Mesenchymal stem cell (in vitro differentiated cells and primary cell): ENCODE measurements at regions not wholly inside any gene's neighbourhood (a gene's known extent, or its start where the extent isn't known, plus 50 kb on each side); places are given as distances from the start of the nearest gene placed in this dataset.

Source experiments
- DNase-seq: peaks from one replicate; pipeline ENCODE4 v3.0.0-alpha.2; 2013
- H2AFZ ChIP-seq: one replicate; pipeline ENCODE4 v1.6.1; 2013; ENCODE audit warnings: low read depth, mild to moderate bottlenecking, control low read depth, inconsistent platforms, low read length, moderate library complexity
- H2AK5ac ChIP-seq: 2 replicates; pipeline ENCODE4 v1.6.1; 2013; ENCODE audit warnings: low read length, moderate library complexity, mild to moderate bottlenecking, inconsistent platforms; ENCODE audit not compliant: severe bottlenecking
- H2BK120ac ChIP-seq: one replicate; pipeline ENCODE4 v1.6.1; 2013; ENCODE audit warnings: low read depth, mild to moderate bottlenecking, inconsistent platforms, low read length, moderate library complexity
- H2BK12ac ChIP-seq, 2 experiments: one replicate each; pipeline ENCODE4 v1.6.1; 2013; ENCODE audit warnings: inconsistent platforms in 2 of 2, low read length in 2 of 2, mild to moderate bottlenecking in 2 of 2, moderate library complexity in 2 of 2, control low read depth in 1 of 2
- H2BK15ac ChIP-seq: one replicate; pipeline ENCODE4 v1.6.1; 2013; ENCODE audit warnings: mild to moderate bottlenecking, low read depth, inconsistent platforms; ENCODE audit not compliant: poor library complexity, severe bottlenecking
- H2BK5ac ChIP-seq: 2 replicates; pipeline ENCODE4 v1.6.1; 2013; ENCODE audit warnings: low read depth, mild to moderate bottlenecking, low read length, control low read depth, inconsistent platforms; ENCODE audit not compliant: poor library complexity, severe bottlenecking
- H3K14ac ChIP-seq, 2 experiments: one replicate each; pipeline ENCODE4 v1.6.1; 2013; ENCODE audit warnings: inconsistent platforms in 2 of 2, low read length in 2 of 2, control low read depth in 1 of 2, mild to moderate bottlenecking in 1 of 2, moderate library complexity in 1 of 2
- H3K18ac ChIP-seq, 2 experiments: one replicate each; pipeline ENCODE4 v1.6.1; 2013; ENCODE audit warnings: inconsistent platforms in 2 of 2, low read length in 2 of 2, control low read depth in 1 of 2, low read depth in 1 of 2, mild to moderate bottlenecking in 1 of 2
- H3K23ac ChIP-seq, 2 experiments: one replicate each; pipeline ENCODE4 v1.6.1; 2013; ENCODE audit warnings: inconsistent platforms in 2 of 2, low read length in 2 of 2, mild to moderate bottlenecking in 2 of 2, moderate library complexity in 2 of 2, control low read depth in 1 of 2
- H3K27ac ChIP-seq: 2 replicates; pipeline ENCODE4 v1.5.1; 2013; ENCODE audit warnings: mild to moderate bottlenecking, moderate library complexity, low read length, control low read depth, inconsistent platforms; ENCODE audit not compliant: poor library complexity, severe bottlenecking
- H3K27me3 ChIP-seq, 2 experiments: 2 replicates each; pipeline versions ENCODE4 v1.6.1 to v1.7.0; 2013; ENCODE audit warnings: low read length in 2 of 2, mild to moderate bottlenecking in 2 of 2, moderate library complexity in 2 of 2, control low read depth in 1 of 2, inconsistent platforms in 1 of 2; ENCODE audit not compliant: control insufficient read depth in 1 of 2, insufficient read depth in 1 of 2
- H3K36me3 ChIP-seq, 2 experiments: 2 replicates each; pipeline versions ENCODE4 v1.6.1 to v1.7.0; 2013; ENCODE audit warnings: low read length in 2 of 2, control low read depth in 1 of 2, inconsistent platforms in 1 of 2, low read depth in 1 of 2, mild to moderate bottlenecking in 1 of 2; ENCODE audit not compliant: insufficient read depth in 2 of 2, control insufficient read depth in 1 of 2
- H3K4ac ChIP-seq, 2 experiments: one replicate each; pipeline ENCODE4 v1.6.1; 2013; ENCODE audit warnings: inconsistent platforms in 2 of 2, low read length in 2 of 2, mild to moderate bottlenecking in 2 of 2, moderate library complexity in 2 of 2, control low read depth in 1 of 2, low read depth in 1 of 2
- H3K4me1 ChIP-seq: 2 replicates; pipeline ENCODE4 v1.6.1; 2013; ENCODE audit warnings: low read depth, low read length, control low read depth; ENCODE audit not compliant: control insufficient read depth, insufficient read depth
- H3K4me2 ChIP-seq: 2 replicates; pipeline ENCODE4 v1.6.1; 2013; ENCODE audit warnings: low read length, mild to moderate bottlenecking, inconsistent platforms; ENCODE audit not compliant: poor library complexity, severe bottlenecking
- H3K4me3 ChIP-seq, 2 experiments: 2 replicates each; pipeline versions ENCODE4 v1.5.1 to v1.7.0; 2013; ENCODE audit warnings: low read length in 2 of 2, mild to moderate bottlenecking in 2 of 2, control low read depth in 1 of 2, low read depth in 1 of 2; ENCODE audit not compliant: insufficient read depth in 1 of 2
- H3K79me1 ChIP-seq: replicated peaks from 2 replicates; pipeline ENCODE4 v1.6.1; 2013; ENCODE audit warnings: mild to moderate bottlenecking, control low read depth, low read length, inconsistent platforms; ENCODE audit not compliant: poor library complexity, severe bottlenecking
- H3K9ac ChIP-seq: 2 replicates; pipeline ENCODE4 v1.7.0; 2013; ENCODE audit warnings: mild to moderate bottlenecking, low read length, moderate library complexity
- H3K9me3 ChIP-seq: 2 replicates; pipeline ENCODE4 v1.7.0; 2013; ENCODE audit warnings: mild to moderate bottlenecking, low read length; ENCODE audit not compliant: control insufficient read depth
- H4K8ac ChIP-seq: one replicate; pipeline ENCODE4 v1.6.1; 2013; ENCODE audit warnings: inconsistent platforms, mild to moderate bottlenecking, low read length, moderate library complexity
- H4K91ac ChIP-seq: one replicate; pipeline ENCODE4 v1.6.1; 2013; ENCODE audit warnings: mild to moderate bottlenecking, low read length, inconsistent platforms
- WGBS: methylation state at CpG from one replicate; pipeline ENCODE4 v1.1.7; 2013; ENCODE audit warnings: mixed read lengths; 5-methylcytosine and 5-hydroxymethylcytosine counted together

- Histone ChIP-seq H2BK12ac (no peak overlapping the region), H3K79me1 (no peaks in the 10 kb centered on the region), H3K9ac (no peak overlapping the region), H2AFZ (no peak overlapping the region), H4K91ac (no peak overlapping the region), H3K4me1 (no peaks in the 10 kb centered on the region), H3K14ac (no peak overlapping the region), H4K8ac (no peak overlapping the region), H2BK120ac (no peak overlapping the region), H3K36me3 (no peaks in the 10 kb centered on the region), H3K4me3 (no peak overlapping the region), H2BK15ac (no peak overlapping the region), H2BK5ac (no peak overlapping the region), H3K27ac (no peak overlapping the region), H3K4ac (no peak overlapping the region), H3K18ac (no peak overlapping the region), H3K27me3 (peaks cover 0 to 12% of the 10 kb centered on the region in 2 experiments), H3K23ac (no peak overlapping the region), H2AK5ac (no peak overlapping the region), H3K4me2 (no peak overlapping the region), H3K9me3 (no peaks in the 10 kb centered on the region)
- WGBS: 91% methylated on average over 6 of the region's 6 CpGs
- no peak for DNase-seq
These were observed 329.0 kb downstream of the STIM2 start for GRCh38 chr4:27189683-27190082.

DNA sequence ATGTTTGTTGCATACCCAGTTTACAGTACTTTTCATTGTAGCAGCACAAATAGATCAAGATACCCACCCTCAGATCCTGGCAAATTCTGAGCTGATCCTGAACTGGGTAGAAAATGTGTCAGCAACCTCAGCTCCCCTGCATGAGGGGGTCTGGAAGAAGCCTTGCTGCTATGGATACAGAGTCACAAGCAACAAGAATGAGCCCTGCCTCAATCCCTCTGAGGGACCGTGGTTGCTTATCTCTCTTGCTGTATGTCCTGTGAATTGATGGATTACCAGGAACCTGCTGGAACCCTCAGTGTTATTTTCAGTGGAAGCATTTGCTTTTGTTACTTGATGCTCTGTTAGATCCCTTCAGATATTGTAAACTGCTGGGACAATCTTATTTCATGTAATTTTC is 331.0 kb downstream of the STIM2 start:
- no peaks in the 10 kb centered on the region for H3K36me3 ChIP-seq
- H2BK15ac ChIP-seq: no peak overlapping the region
- no peak overlapping the region for H3K23ac ChIP-seq
- H3K9me3 ChIP-seq: no peaks in the 10 kb centered on the region
- H3K27ac ChIP-seq: no peak overlapping the region
- no peak overlapping the region for H3K18ac ChIP-seq
- H2AFZ ChIP-seq: no peak overlapping the region
- H3K4me3 ChIP-seq: no peak overlapping the region
- no peak overlapping the region for H4K91ac ChIP-seq
- H2BK12ac ChIP-seq: no peak overlapping the region
- 31% methylated on average over 1 of the region's 1 CpG for WGBS
- H2AK5ac ChIP-seq: no peak overlapping the region
- peak overlapping the region in 1 of 2 experiments; percentile 46 for H3K14ac ChIP-seq
- no peak overlapping the region for H2BK120ac ChIP-seq
- H3K4me1 ChIP-seq: no peaks in the 10 kb centered on the region
- no peak overlapping the region for H2BK5ac ChIP-seq
- H3K9ac ChIP-seq: no peak overlapping the region
- peaks cover 0 to 12% of the 10 kb centered on the region in 2 experiments for H3K27me3 ChIP-seq
- no peak overlapping the region for H3K4me2 ChIP-seq
- no peak overlapping the region for H4K8ac ChIP-seq
- H3K79me1 ChIP-seq: no peaks in the 10 kb centered on the region
- no peak overlapping the region for H3K4ac ChIP-seq
- no peak for DNase-seq

- no peak overlapping the region for H3K9ac ChIP-seq
- no peak for DNase-seq
- no peak overlapping the region for H2BK12ac ChIP-seq
- no peaks in the 10 kb centered on the region for H3K79me1 ChIP-seq
- no peak overlapping the region for H2BK5ac ChIP-seq
- no peaks in the 10 kb centered on the region for H3K9me3 ChIP-seq
- H3K4me2 ChIP-seq: no peak overlapping the region
- H3K27ac ChIP-seq: no peak overlapping the region
- H3K4me1 ChIP-seq: no peaks in the 10 kb centered on the region
- peaks cover 0 to 12% of the 10 kb centered on the region in 2 experiments for H3K27me3 ChIP-seq
- H2AK5ac ChIP-seq: no peak overlapping the region
- no peak overlapping the region for H2AFZ ChIP-seq
- H3K4me3 ChIP-seq: no peak overlapping the region
- H4K8ac ChIP-seq: no peak overlapping the region
- no peak overlapping the region for H2BK120ac ChIP-seq
- H2BK15ac ChIP-seq: no peak overlapping the region
- no peak overlapping the region for H3K4ac ChIP-seq
- H3K23ac ChIP-seq: no peak overlapping the region
- no peaks in the 10 kb centered on the region for H3K36me3 ChIP-seq
- no peak overlapping the region for H3K18ac ChIP-seq
- H3K14ac ChIP-seq: no peak overlapping the region
- 76% methylated on average over 2 of the region's 2 CpGs for WGBS
- H4K91ac ChIP-seq: no peak overlapping the region
These were observed 334.0 kb downstream of the STIM2 start for GRCh38 chr4:27194599-27195176.

DNA sequence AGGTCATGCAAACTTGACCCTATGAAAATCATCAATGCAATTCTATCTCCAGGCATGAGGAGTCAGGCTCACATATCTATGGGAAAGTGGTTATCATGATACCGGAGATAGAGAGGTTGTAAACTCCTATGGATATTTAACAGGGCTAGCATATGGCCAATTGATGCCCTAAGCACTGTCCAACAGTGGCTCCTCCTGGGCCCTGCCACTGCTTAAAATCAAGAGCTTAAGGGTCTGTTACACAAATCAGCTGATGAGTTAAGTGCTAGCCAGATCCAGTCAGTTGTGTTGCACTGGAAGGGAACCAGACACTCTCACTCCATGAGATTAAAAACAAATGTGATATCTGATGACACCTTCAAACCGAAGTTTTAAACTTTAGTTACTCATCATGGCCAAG is 337.6 kb downstream of the STIM2 start:
- 27% methylated on average over 2 of the region's 2 CpGs for WGBS
- Histone ChIP-seq H4K91ac (no peak overlapping the region), H2BK5ac (no peak overlapping the region), H2BK15ac (no peak overlapping the region), H3K27me3 (no peaks in the 10 kb centered on the region), H3K4me1 (no peaks in the 10 kb centered on the region), H3K4me2 (no peak overlapping the region), H3K36me3 (no peaks in the 10 kb centered on the region), H2AFZ (no peak overlapping the region), H3K14ac (no peak overlapping the region), H2BK120ac (no peak overlapping the region), H3K23ac (no peak overlapping the region), H3K27ac (no peak overlapping the region), H3K4me3 (no peak overlapping the region), H3K4ac (no peak overlapping the region), H3K9me3 (no peaks in the 10 kb centered on the region), H3K79me1 (no peaks in the 10 kb centered on the region), H3K18ac (no peak overlapping the region), H2BK12ac (no peak overlapping the region), H2AK5ac (no peak overlapping the region), H4K8ac (no peak overlapping the region), H3K9ac (no peak overlapping the region)
- no peak for DNase-seq
